HG03342 (cell line): ENCODE measurements at regions not wholly inside any gene's neighbourhood (a gene's known extent, or its start where the extent isn't known, plus 50 kb on each side); places are given as distances from the start of the nearest gene placed in this dataset.
"Not testable (repeated sequence)": the region's sequence is repeated elsewhere in the genome, so short reads cannot be mapped to it uniquely, and the experiment has no call there.

ENCODE experiments used
- ATAC-seq: cut with Tn5 transposase; IDR thresholded peaks from one replicate; pipeline ENCODE4 v1.9.1; 2021; ENCODE audit warnings: mild to moderate bottlenecking, moderate library complexity; ENCODE audit not compliant: unreplicated experiment

DNA sequence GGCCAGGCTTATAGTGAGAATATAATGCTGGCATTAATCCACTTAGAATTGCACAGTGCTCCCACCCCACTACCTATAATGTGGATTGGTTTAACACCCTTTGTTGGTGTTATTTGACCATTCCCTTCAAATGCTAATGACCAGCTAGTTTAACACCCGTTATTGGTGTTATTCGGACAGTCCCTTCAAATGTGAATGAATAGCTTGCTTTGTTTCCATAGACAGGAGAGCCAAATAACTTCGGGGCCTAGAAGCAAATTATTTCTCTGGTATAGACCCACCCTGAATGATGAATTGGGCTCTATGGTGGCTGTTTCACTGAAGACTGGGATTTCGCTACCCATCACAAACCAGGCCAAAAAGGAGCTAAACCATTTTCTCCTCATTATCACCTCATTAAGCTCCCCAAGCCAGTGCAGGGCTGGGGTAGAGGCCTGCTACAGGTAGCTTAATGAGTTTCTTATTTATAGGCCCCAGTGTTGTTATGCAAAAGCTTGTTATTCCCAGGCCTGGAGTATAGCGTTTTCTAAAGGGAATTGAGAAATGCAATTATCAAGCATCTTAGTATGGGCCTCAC lies 494.1 kb upstream of the DPH6 start:
- no peak for ATAC-seq

DNA sequence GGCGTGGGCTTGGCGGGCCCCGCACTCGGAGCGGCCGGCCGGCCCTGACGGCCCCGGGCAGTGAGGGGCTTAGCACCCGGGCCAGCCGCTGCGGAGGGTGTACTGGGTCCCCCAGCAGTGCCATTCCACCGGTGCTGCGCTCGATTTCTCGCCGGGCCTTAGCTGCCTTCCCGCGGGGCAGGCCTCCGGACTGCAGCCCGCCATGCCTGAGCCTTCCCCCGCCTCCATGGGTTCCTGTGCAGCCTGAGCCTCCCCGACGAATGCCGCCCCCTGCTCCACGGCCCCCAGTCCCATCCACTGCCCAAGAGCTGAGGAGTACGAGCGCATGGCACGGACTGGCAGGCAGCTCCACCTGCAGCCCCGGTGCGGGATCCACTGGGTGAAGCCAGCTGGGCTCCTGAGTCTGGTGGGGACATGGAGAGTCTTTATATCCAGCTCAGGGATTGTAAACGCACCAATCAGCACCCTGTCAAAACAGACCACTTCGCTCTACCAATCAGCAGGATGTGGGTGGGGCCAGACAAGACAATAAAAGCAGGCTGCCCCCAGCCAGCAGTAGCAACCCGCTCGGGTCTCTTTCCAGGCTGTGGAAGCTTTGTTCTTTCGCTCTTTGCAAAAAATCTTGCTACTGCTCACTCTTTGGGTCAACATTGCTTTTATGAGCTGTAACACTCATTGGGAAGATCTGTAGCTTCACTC lies 501.2 kb upstream of the DPH6 start:
- not testable (repeated sequence) for ATAC-seq

DNA sequence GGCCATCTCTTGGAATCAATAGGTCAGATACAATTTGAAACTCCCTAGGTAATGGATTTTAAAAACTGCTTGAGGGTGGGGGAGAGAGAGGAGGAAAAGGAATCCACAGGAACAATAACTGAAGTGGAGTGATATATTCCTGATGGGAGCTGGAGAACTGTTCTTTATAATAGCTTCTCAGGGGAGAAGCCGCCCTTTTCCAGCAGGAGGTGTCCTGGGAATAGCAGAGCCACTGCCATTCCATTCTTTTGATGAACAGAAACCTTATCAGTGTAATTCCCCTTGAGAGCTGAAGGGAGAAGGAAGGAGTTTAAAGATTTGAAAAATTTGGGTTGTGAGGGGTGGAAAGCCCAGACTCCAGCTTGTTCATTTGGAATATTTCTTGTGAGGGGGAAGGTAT lies 504.9 kb upstream of the DPH6 start:
- no peak for ATAC-seq

DNA sequence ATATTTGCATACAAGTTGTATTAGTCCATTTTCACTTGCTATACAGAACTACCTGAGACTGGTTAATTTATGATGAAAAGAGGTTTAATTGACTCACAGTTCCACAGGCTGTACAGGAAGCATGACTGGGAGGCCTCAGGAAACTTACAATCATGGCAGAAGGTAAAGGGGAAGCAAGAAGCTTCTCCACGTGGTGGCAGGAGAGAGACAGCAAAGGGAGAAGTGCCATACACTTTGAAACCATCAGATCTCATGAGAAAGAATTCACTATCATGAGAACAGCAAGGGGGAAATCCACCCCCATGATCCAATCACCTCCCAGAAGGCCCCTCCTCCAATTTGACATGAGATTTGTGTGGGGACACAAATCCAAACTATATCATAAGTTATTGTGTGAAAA lies 506.7 kb upstream of the DPH6 start:
- not testable (repeated sequence) for ATAC-seq

GRCh38 chr15:36053746-36054145 lies 507.8 kb upstream of the DPH6 start:
- no peak for ATAC-seq

- ATAC-seq: no peak
Observed at GRCh38 chr15:36059596-36059995, 513.6 kb upstream of the DPH6 start.

- ATAC-seq: no peak
Observed at GRCh38 chr15:36062357-36062756, 516.4 kb upstream of the DPH6 start.

- no peak for ATAC-seq
Observed at GRCh38 chr15:36066757-36067156, 512.7 kb upstream of the CDIN1 start.

DNA sequence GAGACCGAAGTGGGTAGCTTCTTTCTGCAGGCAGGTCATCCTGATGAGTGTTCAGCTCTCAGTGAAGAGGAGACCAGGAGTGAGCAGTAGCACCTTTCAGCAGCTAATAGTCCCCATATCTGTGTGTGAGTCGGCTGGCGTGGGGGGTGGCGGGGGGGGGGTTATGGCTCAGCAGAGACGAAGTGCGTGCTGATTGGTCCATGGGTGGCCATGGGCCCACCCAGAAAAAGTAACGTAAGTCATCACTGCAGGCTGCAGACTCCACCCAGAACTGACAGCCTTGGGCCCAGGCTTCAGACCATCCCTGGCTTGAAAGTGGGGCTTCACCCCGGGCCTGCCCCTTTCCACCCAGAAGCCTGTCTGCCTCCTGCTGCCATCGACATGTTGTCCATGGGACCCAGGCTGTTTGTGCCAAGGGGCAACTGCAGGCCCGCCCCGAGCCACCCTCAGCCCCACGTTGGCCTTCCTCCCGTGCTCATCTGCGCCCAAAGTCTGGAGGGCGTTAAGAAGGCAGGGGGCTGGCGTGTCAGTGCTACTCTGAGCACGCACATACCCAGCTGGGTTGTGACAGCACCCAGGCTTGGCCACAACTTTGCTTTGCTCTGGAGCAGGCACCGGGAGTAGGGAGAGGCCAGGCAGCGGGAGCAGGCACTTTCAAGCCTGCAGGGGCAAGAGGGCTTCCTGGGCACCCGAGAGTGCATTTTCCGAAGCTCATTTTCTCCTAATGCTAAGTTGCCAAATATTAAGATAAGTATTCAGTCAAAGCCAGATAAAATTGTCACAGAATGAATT lies 511.7 kb upstream of the CDIN1 start:
- no peak for ATAC-seq

- ATAC-seq: no peak
Observed at GRCh38 chr15:36075333-36075732, 504.1 kb upstream of the CDIN1 start.

DNA sequence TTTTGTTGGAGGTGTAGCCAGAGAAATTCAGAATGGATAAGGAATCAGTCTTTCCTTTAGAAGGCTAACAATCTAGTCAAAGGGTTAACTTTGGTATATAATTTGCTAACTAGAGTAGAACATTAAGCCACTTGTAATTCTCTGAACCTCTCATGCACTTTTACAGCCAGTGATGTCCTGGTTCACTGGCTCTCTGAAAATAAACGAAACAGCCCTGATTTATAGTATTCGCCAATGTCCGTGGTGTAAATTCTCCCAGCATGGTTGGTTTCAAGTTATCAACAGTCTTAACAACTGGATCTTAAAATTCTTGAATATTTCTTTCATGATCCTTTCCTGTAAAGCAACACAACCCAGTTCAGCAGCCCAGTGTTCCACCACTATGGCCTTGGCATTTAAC lies 500.4 kb upstream of the CDIN1 start:
- no peak for ATAC-seq

- ATAC-seq: no peak
Observed at GRCh38 chr15:36080759-36081158, 498.7 kb upstream of the CDIN1 start.

DNA sequence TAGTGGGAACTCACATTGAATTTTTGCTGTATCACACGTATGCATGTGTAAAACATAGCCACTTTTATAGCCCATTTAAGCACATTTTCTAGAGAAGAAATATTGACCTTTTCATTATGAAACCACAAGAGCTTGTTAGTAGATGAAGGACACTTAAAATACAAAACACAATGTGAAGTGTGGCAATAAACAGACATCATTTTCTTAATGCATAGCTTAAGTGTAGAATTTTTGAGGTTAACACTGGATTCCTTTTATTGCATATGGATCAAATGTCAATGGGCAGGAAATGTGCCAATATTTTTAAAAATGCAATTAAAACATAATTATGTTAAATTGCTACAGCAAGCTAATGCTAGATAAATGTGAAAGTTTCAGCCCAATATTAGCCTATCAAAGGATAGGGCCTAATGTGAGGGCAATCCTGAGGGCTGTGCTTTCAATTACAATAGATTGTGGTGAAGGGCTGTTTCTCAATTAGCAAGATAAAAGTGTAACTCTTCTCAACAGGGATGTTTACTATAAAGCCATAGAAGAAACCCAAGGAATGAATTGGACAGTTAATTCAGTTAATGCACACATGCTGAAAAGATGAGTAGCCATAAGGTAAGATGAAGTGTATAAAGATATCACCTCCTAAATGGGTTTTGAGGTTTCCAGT lies 489.0 kb upstream of the CDIN1 start:
- no peak for ATAC-seq

DNA sequence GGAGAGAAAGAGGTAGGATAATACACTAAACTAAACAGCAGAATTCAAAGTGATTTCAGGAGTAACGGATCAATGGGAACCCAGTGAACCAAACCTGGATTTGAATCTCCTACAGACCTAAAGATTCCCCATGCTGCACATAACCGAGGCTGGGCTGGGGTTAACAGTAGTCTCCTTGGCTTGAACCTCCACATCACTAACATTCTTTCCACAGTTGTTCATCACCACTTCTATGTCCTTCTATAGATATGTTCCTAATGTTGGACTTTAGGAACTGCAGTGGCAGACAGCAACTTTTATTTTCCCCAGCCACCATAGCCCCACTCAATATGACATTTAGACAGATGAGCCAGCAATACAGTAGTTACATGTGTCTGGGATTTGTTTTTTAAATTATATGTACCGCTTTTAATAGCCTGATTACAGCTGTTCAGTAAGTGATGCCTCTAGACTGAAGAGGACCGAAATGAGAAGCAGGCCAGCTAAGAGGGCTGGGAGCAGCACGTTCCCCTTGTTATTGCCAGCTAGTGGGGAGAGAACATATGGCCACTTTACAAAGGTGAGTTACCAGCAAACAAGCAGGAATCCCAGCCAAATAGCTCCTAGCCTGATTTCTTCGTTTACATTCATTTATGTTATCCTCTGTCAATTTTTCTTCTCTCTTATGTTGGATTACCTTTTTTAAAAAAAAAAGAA lies 472.6 kb upstream of the CDIN1 start:
- no peak for ATAC-seq

DNA sequence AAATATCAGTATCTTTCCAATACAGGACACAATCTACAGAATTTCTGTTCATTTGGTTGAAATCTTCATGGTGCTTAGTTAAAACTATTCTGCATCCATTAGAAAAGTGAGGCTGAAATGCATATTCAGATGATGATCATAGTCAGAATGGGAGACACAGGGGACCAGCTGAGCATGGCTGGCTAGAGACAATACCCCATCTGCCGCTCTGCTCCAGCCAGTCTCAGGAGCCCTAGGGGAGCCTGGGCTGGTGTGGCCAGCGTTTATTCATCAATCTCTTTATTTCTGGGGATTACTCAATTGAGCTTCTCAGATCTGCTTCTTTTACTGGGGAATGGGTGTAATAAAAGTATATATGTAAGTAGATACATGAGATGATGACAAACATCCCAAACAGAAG lies 470.9 kb upstream of the CDIN1 start:
- no peak for ATAC-seq

- ATAC-seq: no peak
Observed at GRCh38 chr15:36109943-36110658, 469.3 kb upstream of the CDIN1 start.

GRCh38 chr15:36110659-36110993 lies 468.8 kb upstream of the CDIN1 start:
- ATAC-seq: no peak

DNA sequence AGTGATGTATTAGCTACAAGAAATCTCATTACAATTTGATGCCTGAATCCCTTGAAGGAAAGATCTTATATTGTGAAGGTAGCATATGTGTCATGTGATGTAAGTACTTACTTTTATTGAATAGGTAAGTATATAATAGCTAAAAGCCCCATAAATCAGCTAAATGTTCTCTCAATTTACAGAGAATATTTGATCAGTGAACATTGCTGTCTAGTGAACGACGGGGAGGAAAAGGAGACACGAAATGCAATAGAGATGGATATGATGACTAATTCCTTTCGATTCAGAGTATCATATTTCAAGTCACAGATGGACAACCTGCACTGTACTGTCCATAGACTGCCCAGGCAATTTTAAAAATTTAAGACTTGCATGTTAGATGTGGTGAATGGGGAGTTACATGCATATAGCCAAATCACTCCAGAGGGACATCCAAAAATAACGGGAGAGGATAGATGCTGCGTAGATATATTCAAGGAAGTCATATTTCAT lies 462.1 kb upstream of the CDIN1 start:
- ATAC-seq: no peak

GRCh38 chr15:36126194-36126593 lies 453.2 kb upstream of the CDIN1 start:
- ATAC-seq: no peak

DNA sequence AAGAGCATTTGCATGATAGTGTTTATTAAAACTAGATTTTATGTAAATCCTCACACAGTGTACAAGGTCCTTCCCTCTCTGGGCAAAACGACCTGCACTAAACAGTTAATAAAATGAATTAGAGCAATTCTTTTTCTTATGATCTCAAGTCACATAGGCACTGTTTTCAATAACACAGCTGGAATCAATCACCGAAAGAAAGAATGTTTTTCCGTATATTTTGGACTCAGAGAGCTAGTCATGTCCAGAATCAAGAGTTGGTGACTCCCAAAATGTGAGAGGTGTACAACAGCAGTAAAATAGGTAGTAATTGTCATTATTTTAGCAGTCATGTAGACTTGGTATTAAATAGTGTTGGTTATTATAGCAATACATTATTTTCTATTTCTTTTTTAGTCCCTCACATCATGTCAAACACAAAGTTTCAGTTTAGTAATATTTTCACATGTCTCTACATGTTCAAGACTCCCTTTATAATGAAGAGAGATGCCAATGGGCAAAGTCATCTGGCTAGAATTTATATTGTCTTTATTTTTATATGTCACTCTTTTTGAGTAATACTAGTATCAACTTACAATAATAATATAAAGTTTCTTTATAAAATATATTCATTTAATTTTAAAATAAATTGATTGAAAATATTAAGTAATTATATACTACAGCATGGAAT lies 448.6 kb upstream of the CDIN1 start:
- no peak for ATAC-seq
